ENCODE measurements at regions not wholly inside any gene's neighbourhood (a gene's known extent, or its start where the extent isn't known, plus 50 kb on each side); places are given as distances from the start of the nearest gene placed in this dataset.

DNA sequence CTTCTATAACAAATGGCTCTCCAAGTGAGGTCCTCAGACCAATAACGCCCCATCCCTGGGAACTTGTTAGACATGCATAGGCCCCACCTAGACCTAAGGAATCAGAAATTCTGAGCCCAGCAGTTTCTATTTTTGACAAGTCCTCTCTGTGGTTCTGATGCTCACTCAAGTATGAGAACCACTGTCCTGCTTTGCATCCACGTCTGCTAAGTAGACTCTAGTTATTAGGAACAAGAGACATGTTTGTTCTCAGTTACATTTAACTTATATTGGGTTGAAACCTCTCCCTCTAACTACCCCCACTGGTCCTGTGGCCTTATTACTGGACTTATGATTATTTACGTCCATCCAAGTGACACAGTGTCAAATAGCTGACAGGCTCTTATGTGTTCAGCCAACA, 70.3 kb downstream of the TMEM17 start:
- no peak for TF ChIP-seq POLR2A (IDR thresholded peaks at IDR 0.05)
- TF ChIP-seq, protein P1, sequence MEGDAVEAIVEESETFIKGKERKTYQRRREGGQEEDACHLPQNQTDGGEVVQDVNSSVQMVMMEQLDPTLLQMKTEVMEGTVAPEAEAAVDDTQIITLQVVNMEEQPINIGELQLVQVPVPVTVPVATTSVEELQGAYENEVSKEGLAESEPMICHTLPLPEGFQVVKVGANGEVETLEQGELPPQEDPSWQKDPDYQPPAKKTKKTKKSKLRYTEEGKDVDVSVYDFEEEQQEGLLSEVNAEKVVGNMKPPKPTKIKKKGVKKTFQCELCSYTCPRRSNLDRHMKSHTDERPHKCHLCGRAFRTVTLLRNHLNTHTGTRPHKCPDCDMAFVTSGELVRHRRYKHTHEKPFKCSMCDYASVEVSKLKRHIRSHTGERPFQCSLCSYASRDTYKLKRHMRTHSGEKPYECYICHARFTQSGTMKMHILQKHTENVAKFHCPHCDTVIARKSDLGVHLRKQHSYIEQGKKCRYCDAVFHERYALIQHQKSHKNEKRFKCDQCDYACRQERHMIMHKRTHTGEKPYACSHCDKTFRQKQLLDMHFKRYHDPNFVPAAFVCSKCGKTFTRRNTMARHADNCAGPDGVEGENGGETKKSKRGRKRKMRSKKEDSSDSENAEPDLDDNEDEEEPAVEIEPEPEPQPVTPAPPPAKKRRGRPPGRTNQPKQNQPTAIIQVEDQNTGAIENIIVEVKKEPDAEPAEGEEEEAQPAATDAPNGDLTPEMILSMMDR (IDR thresholded peaks at IDR 0.05), result no peak
